Cardiac fibroblast (primary cell): ENCODE measurements at regions not wholly inside any gene's neighbourhood (a gene's known extent, or its start where the extent isn't known, plus 50 kb on each side); places are given as distances from the start of the nearest gene placed in this dataset.

ENCODE experiments used
- DNase-seq, 2 donors: peaks; one replicate each; pipeline versions ENCODE4 v3.0.0 to v3.0.0-alpha.2; 2010; ENCODE audit warnings: low read depth in 2 of 2
- H3K4me3 ChIP-seq, 2 donors: replicated peaks in 1 of 2; 1 replicate in 1 of 2; 2 replicates in 1 of 2; pipeline ENCODE4 v1.5.1; 2011; ENCODE audit warnings: low read depth in 2 of 2, low read length in 2 of 2, mild to moderate bottlenecking in 2 of 2, moderate library complexity in 1 of 2
- TF ChIP-seq, protein P1 (sequence below): IDR thresholded peaks from one replicate; pipeline ENCODE4 v1.5.1; 2011; ENCODE audit warnings: low read depth, mild to moderate bottlenecking, low read length, inconsistent platforms

DNA sequence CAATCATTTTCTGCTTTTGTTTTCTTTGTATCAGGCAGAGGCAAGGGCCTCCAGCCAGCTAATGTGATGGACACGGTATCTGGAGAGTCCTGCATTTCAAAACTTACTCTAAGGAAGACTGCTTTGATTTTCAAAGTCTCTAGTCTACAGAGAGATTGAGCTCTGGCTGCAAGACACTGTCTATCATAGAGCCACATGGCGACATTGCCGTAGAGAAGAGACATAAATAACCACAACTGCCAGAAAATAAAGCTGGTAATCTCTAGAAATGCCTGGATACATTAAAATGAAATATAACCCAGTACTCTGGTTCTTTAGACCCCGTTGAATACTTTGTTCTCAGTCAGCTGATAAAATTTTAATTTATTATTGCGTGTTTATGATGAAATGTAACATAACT is 90.8 kb downstream of the OTUD1 start:
- no peak for DNase-seq
- TF ChIP-seq, protein P1, sequence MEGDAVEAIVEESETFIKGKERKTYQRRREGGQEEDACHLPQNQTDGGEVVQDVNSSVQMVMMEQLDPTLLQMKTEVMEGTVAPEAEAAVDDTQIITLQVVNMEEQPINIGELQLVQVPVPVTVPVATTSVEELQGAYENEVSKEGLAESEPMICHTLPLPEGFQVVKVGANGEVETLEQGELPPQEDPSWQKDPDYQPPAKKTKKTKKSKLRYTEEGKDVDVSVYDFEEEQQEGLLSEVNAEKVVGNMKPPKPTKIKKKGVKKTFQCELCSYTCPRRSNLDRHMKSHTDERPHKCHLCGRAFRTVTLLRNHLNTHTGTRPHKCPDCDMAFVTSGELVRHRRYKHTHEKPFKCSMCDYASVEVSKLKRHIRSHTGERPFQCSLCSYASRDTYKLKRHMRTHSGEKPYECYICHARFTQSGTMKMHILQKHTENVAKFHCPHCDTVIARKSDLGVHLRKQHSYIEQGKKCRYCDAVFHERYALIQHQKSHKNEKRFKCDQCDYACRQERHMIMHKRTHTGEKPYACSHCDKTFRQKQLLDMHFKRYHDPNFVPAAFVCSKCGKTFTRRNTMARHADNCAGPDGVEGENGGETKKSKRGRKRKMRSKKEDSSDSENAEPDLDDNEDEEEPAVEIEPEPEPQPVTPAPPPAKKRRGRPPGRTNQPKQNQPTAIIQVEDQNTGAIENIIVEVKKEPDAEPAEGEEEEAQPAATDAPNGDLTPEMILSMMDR, result no peak
- H3K4me3 ChIP-seq, result no peak overlapping the region

DNA sequence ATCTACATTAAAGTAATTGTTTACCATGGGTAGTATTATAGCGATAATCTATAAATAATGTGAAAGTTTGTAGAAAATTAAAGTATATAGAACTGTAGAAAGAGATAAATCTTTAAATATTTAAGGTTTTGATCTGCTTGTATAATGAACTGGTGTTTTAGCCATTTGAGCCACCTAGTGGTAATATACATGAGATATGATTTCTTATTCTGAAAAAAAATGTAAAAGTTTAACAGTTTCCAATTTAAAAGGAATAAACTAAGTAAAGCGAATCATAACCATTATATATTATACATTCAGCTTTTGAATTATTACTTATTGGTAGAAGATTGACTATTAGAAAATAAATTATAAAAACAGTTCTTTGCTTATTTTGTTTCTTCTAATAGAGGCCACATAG is 91.2 kb downstream of the OTUD1 start:
- TF ChIP-seq, protein P1, result peak; percentile 29
- H3K4me3 ChIP-seq, result no peak overlapping the region
- DNase-seq, result peak; percentile 39 to 48

DNA sequence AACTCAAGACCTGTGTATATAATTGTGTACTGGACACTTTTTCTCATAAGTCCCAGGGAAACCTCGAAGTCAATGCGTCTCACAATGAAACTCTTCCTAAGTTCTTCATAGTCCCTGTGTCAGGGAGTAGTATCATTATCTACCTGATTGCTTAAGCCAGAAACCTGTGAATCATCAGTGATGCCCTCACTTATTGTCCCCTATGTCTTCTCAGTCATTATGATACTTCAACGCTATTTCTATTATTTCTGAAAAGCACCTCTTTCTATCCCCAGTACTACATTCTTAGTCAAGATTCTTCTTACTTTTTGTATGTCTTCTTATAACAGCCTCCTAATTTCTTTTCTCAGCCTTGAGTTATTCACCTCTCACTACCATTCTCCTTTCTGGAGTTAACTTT is 94.3 kb downstream of the OTUD1 start:
- TF ChIP-seq, protein P1, result no peak
- H3K4me3 ChIP-seq, result no peak overlapping the region
- DNase-seq, result no peak

DNA sequence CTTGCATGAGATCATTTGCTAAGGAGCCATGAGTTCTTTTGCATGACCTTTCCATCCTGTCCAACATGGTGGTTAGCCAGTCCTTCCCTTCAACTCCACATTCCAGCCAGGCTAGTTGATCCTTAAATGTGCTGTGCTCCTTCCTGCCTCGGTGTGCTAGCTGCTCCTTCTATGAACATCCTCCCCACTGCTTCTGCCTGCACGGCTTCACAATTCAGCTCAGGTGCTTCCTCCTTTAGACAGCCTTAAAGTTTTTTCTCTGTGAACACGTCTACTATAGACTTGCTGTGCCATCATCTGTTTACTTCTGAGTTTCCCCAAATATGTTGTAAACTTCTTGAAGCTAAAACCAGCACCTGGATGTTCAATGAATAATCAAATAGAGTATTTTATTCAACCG is 95.5 kb downstream of the OTUD1 start:
- H3K4me3 ChIP-seq, result no peak overlapping the region
- no peak for DNase-seq
- TF ChIP-seq, protein P1, result no peak

DNA sequence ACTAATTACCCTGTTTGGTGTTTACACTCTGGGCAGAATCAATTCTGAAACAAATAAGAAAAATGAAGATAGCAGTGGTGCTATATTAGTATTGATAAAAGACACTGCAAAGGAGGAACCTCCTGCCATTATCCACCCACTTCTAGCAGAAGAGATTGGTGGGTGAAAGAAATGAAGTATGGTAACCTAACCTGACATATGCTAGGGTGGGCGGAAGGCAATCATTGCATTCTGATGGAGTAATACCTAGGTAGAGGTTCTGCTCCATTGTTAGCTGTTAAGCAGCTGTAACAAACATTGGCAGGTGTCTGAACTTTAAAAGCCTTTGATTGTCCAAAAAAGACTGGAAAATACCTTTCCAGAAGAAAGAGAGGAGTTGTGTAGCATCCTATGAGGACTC is 95.9 kb downstream of the OTUD1 start:
- DNase-seq, result no peak
- TF ChIP-seq, protein P1, result no peak
- no peak overlapping the region for H3K4me3 ChIP-seq

DNA sequence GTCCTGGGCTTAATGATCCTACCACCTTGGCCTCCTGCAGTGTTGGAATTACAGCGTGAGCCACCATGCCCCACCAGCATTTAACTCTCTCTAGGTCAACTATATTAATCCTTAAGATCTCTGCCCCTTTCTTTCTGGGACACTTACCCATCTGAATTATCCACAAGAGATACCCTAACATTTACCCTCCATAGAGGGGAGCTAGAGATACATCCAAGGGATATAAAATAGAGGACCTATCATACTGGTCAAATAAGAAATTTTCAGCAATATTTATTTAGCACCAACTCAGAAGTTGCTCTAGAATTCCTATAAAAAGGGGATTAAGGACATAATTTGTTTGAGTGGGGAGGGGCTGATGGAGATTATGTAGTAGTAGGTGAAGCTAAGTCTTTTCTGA is 96.5 kb downstream of the OTUD1 start:
- DNase-seq, result no peak
- TF ChIP-seq, protein P1, result no peak
- no peak overlapping the region for H3K4me3 ChIP-seq

DNA sequence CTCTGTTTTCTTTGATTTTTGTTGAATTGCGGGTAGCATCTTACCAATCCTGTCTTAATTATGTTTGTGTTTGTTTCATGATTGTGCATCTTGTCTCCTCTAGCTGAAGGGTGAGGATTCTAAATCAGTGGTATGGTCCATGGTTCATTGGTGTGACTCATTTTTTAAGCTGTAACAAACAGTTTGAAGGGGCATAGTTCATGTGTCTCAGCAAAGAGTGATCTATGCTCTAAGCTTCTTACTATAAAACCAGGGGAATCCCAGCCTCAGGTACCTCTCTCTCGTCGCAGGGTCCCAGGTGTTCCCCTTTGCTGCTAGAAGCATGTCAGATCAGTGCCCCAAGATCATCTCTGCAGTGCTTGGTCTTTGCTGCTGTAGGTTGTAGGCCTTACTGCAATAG is 100.1 kb downstream of the OTUD1 start:
- DNase-seq, result no peak
- TF ChIP-seq, protein P1, result no peak
- no peak overlapping the region for H3K4me3 ChIP-seq
